K562 (cell line): ENCODE measurements at regions not wholly inside any gene's neighbourhood (a gene's known extent, or its start where the extent isn't known, plus 50 kb on each side); places are given as distances from the start of the nearest gene placed in this dataset.

Experiments used
- CSDE1 ChIP-seq, 2 experiments: fragments of 450-650 bp; IDR thresholded peaks; 2 replicates each; pipeline ENCODE4 v1.6.1; 2016; ENCODE audit warnings: mild to moderate bottlenecking in 1 of 2
- HDGF ChIP-seq: fragments of 450-650 bp; IDR thresholded peaks from 2 replicates; pipeline ENCODE4 v1.6.1; 2016
- MCM2 ChIP-seq: fragments of 450-650 bp; IDR thresholded peaks from 2 replicates; pipeline ENCODE4 v1.6.1; 2017; ENCODE audit warnings: low read depth, mild to moderate bottlenecking
- MLX ChIP-seq, 2 experiments: fragments of 450-650 bp in 1 of 2; sonication (generic) in 1 of 2; formaldehyde crosslinking; conservative IDR thresholded peaks; 2 replicates each; pipeline versions ENCODE4 v1.4.0 to v1.8.1; 2020 to 2022; ENCODE audit warnings: mild to moderate bottlenecking in 1 of 2, missing genetic modification reagents in 1 of 2
- PHF21A ChIP-seq: fragments of 450-650 bp; IDR thresholded peaks from 2 replicates; pipeline ENCODE4 v1.6.1; 2017; ENCODE audit warnings: low read depth, borderline replicate concordance
- POLR3A ChIP-seq: IDR thresholded peaks from 2 replicates; pipeline ENCODE4 v1.6.1; 2011; ENCODE audit warnings: borderline replicate concordance, mild to moderate bottlenecking, moderate library complexity; ENCODE audit not compliant: insufficient read length, insufficient read depth; ENCODE audit errors: extremely low read depth
- THRA ChIP-seq: fragments of 450-650 bp; IDR thresholded peaks from 2 replicates; pipeline ENCODE4 v1.6.1; 2017; ENCODE audit warnings: mild to moderate bottlenecking, moderate library complexity
- ZFP1 ChIP-seq: fragments of 450-650 bp; formaldehyde crosslinking; IDR thresholded peaks from 2 replicates; pipeline ENCODE4 v1.4.0; 2020; ENCODE audit warnings: mild to moderate bottlenecking, mixed read lengths
- ZNF143 ChIP-seq: sonication (generic); formaldehyde crosslinking; IDR thresholded peaks from 2 replicates; pipeline ENCODE4 v1.9.0; 2022; ENCODE audit warnings: mild to moderate bottlenecking, missing genetic modification reagents
- ZNF280B ChIP-seq: fragments of 250-450 bp; sonication (Bioruptor Pico); IDR thresholded peaks from 2 replicates; pipeline ENCODE4 v1.5.1; 2021; ENCODE audit warnings: mild to moderate bottlenecking
- ZNF589 ChIP-seq: fragments of 200-800 bp; sonication (Bioruptor generic); IDR thresholded peaks from 2 replicates; pipeline ENCODE4 v1.6.1; 2016; ENCODE audit warnings: low read depth, missing genetic modification characterization, missing compliant biosample characterization
- ZNF639 ChIP-seq, 2 experiments: fragments of 200-800 bp in 1 of 2; sonication (Bioruptor generic) in 1 of 2; sonication (generic) in 1 of 2; formaldehyde crosslinking in 1 of 2; IDR thresholded peaks in 1 of 2; conservative IDR thresholded peaks in 1 of 2; 2 replicates each; pipeline versions ENCODE4 v1.5.0 to v1.6.1; 2016 to 2020; ENCODE audit warnings: missing compliant biosample characterization in 1 of 2, missing genetic modification characterization in 1 of 2, missing genetic modification reagents in 1 of 2

GRCh38 chr5:167889276-167889675, 402.2 kb upstream of the WWC1 start (continued):
- TF ChIP-seq ZNF639 (CRISPR knock-in tag; conservative IDR thresholded peaks at IDR 0.05 in 1 of 2, IDR thresholded peaks at IDR 0.05 in 1 of 2) (no peak), POLR3A (no peak), ZFP1 (CRISPR knock-in tag) (no peak), MLX (CRISPR knock-in tag; conservative IDR thresholded peaks at IDR 0.05) (no peak), PHF21A (no peak), CSDE1 (IDR thresholded peaks at IDR 0.05) (no peak), THRA (no peak), ZNF280B (CRISPR knock-in tag) (no peak), HDGF (no peak), ZNF143 (CRISPR knock-in tag) (no peak), ZNF589 (CRISPR knock-in tag) (no peak), MCM2 (no peak)
